ENCODE measurements at regions not wholly inside any gene's neighbourhood (a gene's known extent, or its start where the extent isn't known, plus 50 kb on each side); places are given as distances from the start of the nearest gene placed in this dataset.
"Not testable (repeated sequence)": the region's sequence is repeated elsewhere in the genome, so short reads cannot be mapped to it uniquely, and the experiment has no call there.

DNA sequence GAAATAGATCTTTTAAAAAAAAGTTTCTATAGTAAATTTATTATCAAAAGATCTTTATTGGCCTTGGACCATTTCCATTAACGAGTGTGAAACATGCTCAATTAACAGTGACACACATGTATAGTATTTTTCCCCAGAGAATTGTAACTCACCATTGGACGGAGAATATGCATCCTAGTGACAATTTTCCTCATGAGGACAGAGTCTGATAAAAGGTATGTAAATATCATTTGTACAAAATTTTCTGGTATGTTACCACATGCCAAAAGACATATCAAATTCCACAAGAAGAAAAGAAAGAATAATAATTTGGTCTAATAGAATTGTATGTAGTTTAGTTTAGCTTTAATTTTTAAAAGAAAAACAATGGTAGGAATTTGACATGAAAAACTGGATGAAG is 1096.0 kb upstream of the FLRT2 start:
- DNase-seq, result no peak

GRCh38 chr14:84435820-84436324 is 1094.1 kb upstream of the FLRT2 start:
- DNase-seq, result no peak

DNA sequence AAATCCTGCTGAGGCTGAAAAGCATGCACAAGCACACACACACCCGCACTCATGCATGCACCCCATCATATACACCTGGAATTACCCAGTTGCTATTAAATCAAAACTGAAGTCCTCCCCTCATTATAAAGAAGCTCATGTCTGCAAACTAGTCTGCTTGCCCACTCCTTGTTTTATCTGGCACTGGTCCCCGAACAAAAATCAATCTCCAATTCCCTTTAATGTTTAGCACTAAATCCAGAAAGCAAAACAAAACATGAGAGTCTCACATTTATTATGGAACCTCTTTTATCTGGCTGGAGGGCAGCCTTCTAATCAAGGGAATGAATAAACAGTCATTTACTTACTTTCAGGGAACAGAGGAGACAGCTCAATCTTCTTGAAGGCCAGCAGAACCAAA is 1093.4 kb upstream of the FLRT2 start:
- DNase-seq, result no peak

GRCh38 chr14:84442521-84442920 is 1087.4 kb upstream of the FLRT2 start:
- peak; percentile 18 to 19 for DNase-seq

- no peak for DNase-seq
These were observed 1084.5 kb upstream of the FLRT2 start for GRCh38 chr14:84445486-84445885.

DNA sequence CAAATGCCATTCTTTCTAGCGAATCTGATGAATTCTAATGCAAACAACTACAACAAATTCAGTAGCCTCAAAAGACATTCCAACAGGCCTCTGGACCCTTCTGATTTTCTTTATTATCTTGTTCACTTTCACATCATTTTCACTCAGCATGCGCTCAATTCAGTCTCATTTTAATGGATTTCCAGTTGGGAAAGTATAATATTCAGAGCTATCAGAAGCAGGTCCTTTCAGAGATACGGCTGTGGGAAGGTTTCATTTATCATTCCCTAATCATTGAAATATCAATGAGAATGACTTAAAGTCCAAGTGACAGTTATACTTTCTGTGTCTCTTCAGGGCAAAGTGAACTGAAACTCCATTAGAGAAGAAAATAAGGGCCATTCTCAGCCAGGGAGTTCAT is 1083.7 kb upstream of the FLRT2 start:
- DNase-seq, result no peak

DNA sequence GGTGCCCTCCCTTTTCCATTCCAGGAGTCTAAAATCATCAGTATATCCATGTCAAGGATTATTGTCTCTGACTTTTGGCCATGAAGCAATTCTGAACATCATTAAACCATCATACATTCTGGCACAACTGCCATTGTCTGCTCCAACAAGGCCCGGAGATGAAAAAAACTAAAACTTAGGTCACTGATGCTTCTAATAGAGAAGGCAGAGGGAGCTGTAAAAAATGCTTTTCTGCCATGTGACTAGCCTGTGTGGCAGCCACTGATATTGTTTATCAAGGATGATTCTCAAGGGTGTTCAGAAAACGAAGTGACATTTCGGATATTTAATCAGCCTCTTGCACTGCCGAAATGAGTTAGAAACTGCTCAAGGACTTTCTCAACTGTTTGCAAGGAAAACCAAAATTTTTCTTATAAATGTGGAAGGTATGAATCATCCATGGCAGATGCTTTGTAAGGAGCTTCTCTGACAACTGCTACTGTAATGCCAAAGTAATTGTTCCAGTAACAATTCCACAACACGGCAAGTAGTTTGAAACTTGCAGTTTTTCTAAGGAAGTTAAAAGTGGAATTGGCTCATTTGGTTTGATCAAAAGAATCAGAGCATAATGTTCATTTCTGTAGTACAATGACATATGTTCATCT is 1076.5 kb upstream of the FLRT2 start:
- DNase-seq, result no peak

GRCh38 chr14:84454114-84454513 is 1075.8 kb upstream of the FLRT2 start:
- DNase-seq, result no peak

DNA sequence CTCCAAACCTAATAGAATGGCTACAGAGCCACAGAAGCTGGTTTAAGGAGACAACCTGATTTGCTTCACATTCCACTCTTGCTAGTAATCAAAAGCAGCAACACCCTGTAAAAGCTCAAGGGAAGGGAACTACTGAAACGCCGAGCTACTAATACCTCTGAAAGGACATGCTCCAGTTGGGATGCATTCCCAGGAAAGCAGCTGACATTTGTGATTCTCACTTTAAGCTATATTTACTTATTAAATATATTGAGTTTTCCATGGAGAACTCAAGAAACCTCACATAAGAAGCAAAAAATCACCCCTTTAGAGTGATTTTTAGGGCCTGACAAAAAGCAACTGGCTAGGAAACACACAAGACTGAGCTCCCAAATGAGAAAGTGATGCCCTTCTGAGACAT is 1073.0 kb upstream of the FLRT2 start:
- DNase-seq, result no peak

DNA sequence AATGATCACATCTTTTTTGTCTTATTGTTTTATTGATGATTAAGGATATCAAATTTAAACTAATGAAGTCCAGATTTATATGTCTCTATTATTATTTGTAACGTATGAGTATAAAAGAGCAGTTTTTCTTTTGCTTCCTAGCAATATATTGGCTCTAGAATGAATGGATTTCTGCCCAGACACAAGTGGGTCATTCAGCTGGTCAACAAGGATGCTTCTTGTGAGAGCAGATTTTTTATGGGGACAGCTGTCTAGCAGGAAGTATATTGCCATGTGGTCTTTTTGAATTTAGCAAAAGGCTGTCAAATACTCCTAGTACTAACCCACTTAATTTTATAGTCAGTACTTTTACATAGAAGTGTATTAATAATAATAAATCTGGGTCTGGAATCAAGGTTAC is 1071.1 kb upstream of the FLRT2 start:
- no peak for DNase-seq

DNA sequence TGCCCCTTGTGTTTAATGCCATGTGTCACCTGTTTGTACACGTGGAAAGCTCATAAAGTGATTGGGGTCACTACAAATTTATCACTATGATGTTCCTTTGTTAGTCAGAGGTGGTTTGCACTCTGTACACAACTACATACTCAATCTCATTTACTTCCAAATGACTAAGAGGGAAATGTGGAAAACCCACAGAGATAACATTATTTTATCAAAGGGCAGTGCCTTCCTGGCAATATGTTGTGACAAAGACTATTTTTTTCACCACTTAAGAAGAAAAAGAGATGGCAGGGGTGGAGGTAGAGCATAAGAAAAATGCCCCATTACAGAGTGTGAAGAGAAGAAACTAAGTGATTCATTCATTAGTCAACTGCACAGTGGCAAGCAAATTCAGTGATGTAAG is 1064.1 kb upstream of the FLRT2 start:
- no peak for DNase-seq

- no peak for DNase-seq
These were observed 1061.8 kb upstream of the FLRT2 start for GRCh38 chr14:84468153-84468552.

GRCh38 chr14:84477996-84478395 is 1051.9 kb upstream of the FLRT2 start:
- no peak for DNase-seq

DNA sequence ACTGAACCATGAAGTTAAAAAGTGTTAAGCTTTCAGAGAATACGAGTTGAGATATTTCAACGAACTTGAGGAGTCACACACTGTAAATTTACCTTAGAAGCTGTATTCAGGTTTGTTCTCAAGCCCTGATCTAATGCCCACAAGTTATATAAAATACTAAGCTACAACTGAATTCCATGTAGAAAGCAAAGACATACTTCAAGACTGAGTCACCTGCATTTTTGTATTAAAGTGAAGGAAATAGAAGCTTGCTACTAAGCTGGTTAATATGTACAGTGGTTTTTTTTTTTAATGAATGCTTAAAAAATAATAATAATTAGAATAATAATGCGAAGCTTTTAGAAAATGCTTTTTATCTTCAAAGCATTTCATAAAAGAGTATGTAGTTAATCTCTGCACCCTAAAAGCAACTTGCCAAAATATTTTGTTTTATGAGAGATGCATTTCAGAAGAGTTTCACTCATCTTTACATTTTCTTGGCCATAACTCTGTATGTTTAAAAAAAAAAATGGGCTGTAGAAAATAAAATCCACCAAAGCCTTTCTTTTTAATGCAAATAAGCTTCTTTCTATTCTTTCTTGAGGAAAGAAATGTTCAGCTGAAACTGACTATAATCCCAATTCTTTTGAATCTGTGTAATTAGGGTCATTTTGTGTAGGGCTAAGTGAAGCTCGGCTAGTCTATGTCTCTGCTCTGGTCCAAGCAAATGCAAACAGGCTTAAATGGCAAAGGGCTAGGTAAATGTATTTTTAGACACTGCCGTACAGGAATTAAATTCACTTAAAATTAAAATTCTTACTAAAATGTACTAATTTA is 1047.5 kb upstream of the FLRT2 start:
- no peak for DNase-seq

GRCh38 chr14:84483072-84483420 is 1046.9 kb upstream of the FLRT2 start:
- no peak for DNase-seq

- DNase-seq, result not testable (repeated sequence)
These were observed 1045.7 kb upstream of the FLRT2 start for GRCh38 chr14:84484243-84484642.

DNA sequence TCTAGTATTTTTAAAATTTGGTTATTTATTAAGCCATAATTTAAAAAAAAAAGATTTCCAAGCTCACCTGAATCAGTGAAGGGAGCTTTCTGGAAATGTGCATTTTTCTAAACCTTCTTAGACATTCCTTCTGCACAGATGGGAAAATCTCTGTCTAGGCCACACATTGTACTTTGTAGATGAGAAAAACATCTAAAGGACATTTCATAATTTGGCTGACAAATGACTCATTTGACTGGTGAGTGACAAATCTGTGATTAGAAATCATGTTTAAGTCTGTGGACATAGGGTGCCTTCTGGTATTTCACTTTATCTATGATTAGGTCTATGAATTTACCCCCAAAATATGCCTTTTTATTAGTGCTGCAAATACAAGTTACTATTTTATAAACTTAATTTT is 1044.9 kb upstream of the FLRT2 start:
- DNase-seq, result no peak

GRCh38 chr14:84490081-84490480 is 1039.9 kb upstream of the FLRT2 start:
- DNase-seq, result no peak

GRCh38 chr14:84492685-84493084 is 1037.3 kb upstream of the FLRT2 start:
- no peak for DNase-seq

DNA sequence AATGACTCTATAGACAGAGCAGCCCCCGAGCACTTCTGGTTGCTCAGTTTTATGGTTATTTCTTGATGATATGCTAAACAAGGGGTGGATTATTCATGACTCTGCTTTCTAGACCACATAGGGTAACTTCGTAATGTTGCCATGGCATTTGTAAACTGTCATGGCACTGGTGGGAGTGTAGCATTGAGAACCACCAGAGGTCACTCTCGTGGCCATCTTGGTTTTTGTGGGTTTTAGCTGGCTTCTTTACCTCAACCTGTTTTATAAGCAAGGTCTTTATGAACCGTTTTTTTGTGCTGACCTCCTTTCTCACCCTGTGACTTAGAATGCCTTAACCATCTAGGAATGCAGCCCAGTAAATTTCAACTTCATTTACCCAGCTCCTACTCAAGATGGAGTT is 1036.2 kb upstream of the FLRT2 start:
- DNase-seq, result no peak

GRCh38 chr14:84496677-84497076 is 1033.3 kb upstream of the FLRT2 start:
- DNase-seq, result no peak

DNA sequence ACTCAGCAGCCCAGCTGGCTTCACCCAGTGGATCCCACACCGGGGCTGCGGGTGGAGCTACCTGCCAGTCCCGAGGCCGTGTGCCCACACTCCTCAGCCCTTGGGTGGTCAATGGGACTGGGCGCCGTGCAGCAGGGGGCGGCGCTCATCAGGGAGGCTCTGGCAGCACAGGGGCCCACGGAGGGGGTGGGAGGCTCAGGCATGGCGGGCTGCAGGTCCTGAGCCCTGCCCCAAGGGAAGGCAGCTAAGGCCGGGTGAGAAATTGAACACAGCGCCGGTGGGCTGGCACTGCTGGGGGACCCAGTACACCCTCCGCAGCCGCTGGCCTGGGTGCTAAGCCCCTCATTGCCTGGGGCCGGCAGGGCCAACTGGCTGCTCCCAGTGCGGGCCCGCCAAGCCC is 1017.1 kb upstream of the FLRT2 start:
- DNase-seq, result not testable (repeated sequence)

DNA sequence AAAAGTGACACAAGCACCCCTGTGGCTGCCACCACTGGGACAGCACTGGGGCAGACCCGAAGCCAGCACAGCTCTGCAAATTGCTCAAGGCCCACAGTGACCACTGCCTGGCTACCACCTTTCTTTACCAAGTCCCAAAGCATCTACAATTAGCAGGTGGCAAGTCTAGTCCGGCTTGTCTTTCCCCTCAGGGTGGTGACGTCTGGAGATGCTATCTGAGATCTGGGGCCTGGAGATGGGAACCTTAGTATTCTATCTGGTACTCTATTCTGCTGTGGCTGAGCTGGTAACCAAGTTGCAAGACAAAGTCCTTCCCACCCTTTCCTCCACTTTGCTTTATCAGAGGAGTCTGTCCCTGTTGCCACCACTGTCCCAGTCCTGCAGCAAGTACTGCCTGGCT is 1010.1 kb upstream of the FLRT2 start:
- DNase-seq, result no peak

- no peak for DNase-seq
These were observed 1009.1 kb upstream of the FLRT2 start for GRCh38 chr14:84520711-84521338.

All from NCI-H1930 (cell line).